Aorta (tissue), 5 donors: ENCODE measurements at regions not wholly inside any gene's neighbourhood (a gene's known extent, or its start where the extent isn't known, plus 50 kb on each side); places are given as distances from the start of the nearest gene placed in this dataset.
"Not testable (repeated sequence)": the region's sequence is repeated elsewhere in the genome, so short reads cannot be mapped to it uniquely, and the experiment has no call there.

Source experiments
- ATAC-seq: fragments of 200-7000 bp; cut with Tn5 transposase; one replicate; pipeline ENCODE4 v1.9.1; 2022; ENCODE audit warnings: moderate library complexity; ENCODE audit not compliant: low FRiP score
- DNase-seq, 2 donors: peaks; one replicate each; pipeline ENCODE4 v3.0.0-alpha.2; 2020
- H3K27ac ChIP-seq, 2 donors: one replicate each; pipeline ENCODE4 v1.5.1; 2013; ENCODE audit warnings: low read length in 2 of 2, mild to moderate bottlenecking in 2 of 2, moderate library complexity in 2 of 2, control low read depth in 1 of 2, inconsistent platforms in 1 of 2, low read depth in 1 of 2
- H3K27me3 ChIP-seq, 2 donors: one replicate each; pipeline ENCODE4 v1.6.1; 2013; ENCODE audit warnings: control low read depth in 1 of 2, low read length in 1 of 2, mild to moderate bottlenecking in 1 of 2, moderate library complexity in 1 of 2; ENCODE audit not compliant: insufficient read depth in 2 of 2, control insufficient read depth in 1 of 2
- H3K36me3 ChIP-seq, 2 donors: one replicate each; pipeline ENCODE4 v1.6.1; 2013; ENCODE audit warnings: control low read depth in 1 of 2, low read length in 1 of 2, mild to moderate bottlenecking in 1 of 2; ENCODE audit not compliant: insufficient read depth in 2 of 2, control insufficient read depth in 1 of 2
- H3K4me1 ChIP-seq, 2 donors: one replicate each; pipeline ENCODE4 v1.6.1; 2013; ENCODE audit warnings: low read length in 2 of 2, control low read depth in 1 of 2, mild to moderate bottlenecking in 1 of 2, moderate library complexity in 1 of 2; ENCODE audit not compliant: insufficient read depth in 2 of 2, control insufficient read depth in 1 of 2
- H3K4me3 ChIP-seq, 2 donors: one replicate each; pipeline ENCODE4 v1.5.1; 2013; ENCODE audit warnings: low read length in 2 of 2, control low read depth in 1 of 2, mild to moderate bottlenecking in 1 of 2
- H3K9me3 ChIP-seq: one replicate; pipeline ENCODE4 v1.6.1; 2013; ENCODE audit warnings: mild to moderate bottlenecking, low read length; ENCODE audit not compliant: control insufficient read depth
- WGBS, 2 donors: extraction: QIAGEN DNeasy Blood & Tissue Kit; methylation state at CpG; one replicate each; pipeline ENCODE4 v1.1.7; 2013; 5-methylcytosine and 5-hydroxymethylcytosine counted together
- intact Hi-C, 2 donors: fragments of 100-400 bp; cut with DNase I; formaldehyde crosslinking; loops; one replicate each; pipeline versions ENCODE4 v1.14.2 to v1.15.0; 2022
- donor health status: healthy with polysubstance abuse.
- donor health status: Bipolar disorder and iron deficiency.
- donor health status: DM: no; HTN: no; CAD: no.
- donor health status: DM: no; HTN: no; CAD: no.
- donor health status: DM: yes; HTN: yes; CAD: no.

- H3K27me3 ChIP-seq: no peaks in the 10 kb centered on the region
- no peaks in the 10 kb centered on the region for H3K9me3 ChIP-seq
- DNase-seq (no peak), ATAC-seq (no peak)
- no peaks in the 10 kb centered on the region for H3K36me3 ChIP-seq
- intact Hi-C loops: no loop called here
- no peaks in the 10 kb centered on the region for H3K4me1 ChIP-seq
- H3K4me3 ChIP-seq: no peak overlapping the region
- no peak overlapping the region for H3K27ac ChIP-seq
- WGBS, 2 donors: 27 to 39% methylated on average over 2 of the region's 2 CpGs
These were observed 614.4 kb upstream of the NR3C2 start for GRCh38 chr4:149056615-149057014.

GRCh38 chr4:149055624-149056023 is 613.4 kb upstream of the NR3C2 start:
- DNase-seq: no peak
- H3K4me3 ChIP-seq: no peak overlapping the region
- no peaks in the 10 kb centered on the region for H3K27me3 ChIP-seq
- H3K27ac ChIP-seq: no peak overlapping the region
- H3K9me3 ChIP-seq: no peaks in the 10 kb centered on the region
- no peak for ATAC-seq
- intact Hi-C loops: no loop called here
- WGBS, 2 donors: 45 to 49% methylated on average over 1 of the region's 1 CpG
- H3K36me3 ChIP-seq: no peaks in the 10 kb centered on the region
- H3K4me1 ChIP-seq: no peaks in the 10 kb centered on the region

GRCh38 chr4:149050840-149051239 is 608.6 kb upstream of the NR3C2 start:
- H3K27me3 ChIP-seq: no peaks in the 10 kb centered on the region
- no peak overlapping the region for H3K27ac ChIP-seq
- no peaks in the 10 kb centered on the region for H3K4me1 ChIP-seq
- WGBS, 2 donors: 87 to 88% methylated on average over 5 of the region's 5 CpGs
- intact Hi-C loops: no loop called here
- H3K4me3 ChIP-seq: no peak overlapping the region
- no peaks in the 10 kb centered on the region for H3K36me3 ChIP-seq
- no peak for DNase-seq
- ATAC-seq: no peak
- no peaks in the 10 kb centered on the region for H3K9me3 ChIP-seq

GRCh38 chr4:149048451-149049143 is 606.4 kb upstream of the NR3C2 start:
- Histone ChIP-seq H3K4me3 (no peak overlapping the region), H3K27me3 (no peaks in the 10 kb centered on the region), H3K27ac (no peak overlapping the region), H3K36me3 (no peaks in the 10 kb centered on the region), H3K9me3 (peaks cover 6% of the 10 kb centered on the region), H3K4me1 (no peaks in the 10 kb centered on the region)
- intact Hi-C loops: no loop called here
- ATAC-seq: no peak
- DNase-seq: no peak
- 93% methylated on average over 3 of the region's 3 CpGs for WGBS, 2 donors

GRCh38 chr4:149047368-149047767 is 605.2 kb upstream of the NR3C2 start:
- Histone ChIP-seq H3K36me3 (no peaks in the 10 kb centered on the region), H3K4me1 (no peaks in the 10 kb centered on the region), H3K4me3 (no peak overlapping the region), H3K9me3 (peaks cover 6% of the 10 kb centered on the region), H3K27ac (no peak overlapping the region), H3K27me3 (no peaks in the 10 kb centered on the region)
- ATAC-seq (no peak), DNase-seq (no peak)
- intact Hi-C loops: no loop called here
- 92 to 96% methylated on average over 2 of the region's 2 CpGs for WGBS, 2 donors

- intact Hi-C loops: no loop called here
- no peaks in the 10 kb centered on the region for H3K27me3 ChIP-seq
- no peak for DNase-seq
- no peaks in the 10 kb centered on the region for H3K36me3 ChIP-seq
- no peak for ATAC-seq
- H3K27ac ChIP-seq: no peak overlapping the region
- 65 to 83% methylated on average over 3 of the region's 3 CpGs for WGBS, 2 donors
- no peaks in the 10 kb centered on the region for H3K4me1 ChIP-seq
- H3K9me3 ChIP-seq: peaks cover 6% of the 10 kb centered on the region
- H3K4me3 ChIP-seq: no peak overlapping the region
These were observed 603.5 kb upstream of the NR3C2 start for GRCh38 chr4:149045731-149046130.

- H3K27ac ChIP-seq, intact Hi-C loops, ATAC-seq, H3K9me3 ChIP-seq, H3K36me3 ChIP-seq, DNase-seq, H3K27me3 ChIP-seq, H3K4me3 ChIP-seq, H3K4me1 ChIP-seq: not testable (repeated sequence)
- whole genome bisulfite sequencing, 2 donors: 93 to 95% methylated on average over 2 of the region's 2 CpGs
These were observed 597.6 kb upstream of the NR3C2 start for GRCh38 chr4:149039786-149040185.

- no peaks in the 10 kb centered on the region for H3K4me1 ChIP-seq
- no peak for DNase-seq
- no peaks in the 10 kb centered on the region for H3K36me3 ChIP-seq
- H3K9me3 ChIP-seq: no peaks in the 10 kb centered on the region
- intact Hi-C loops: no loop called here
- H3K27ac ChIP-seq: no peak overlapping the region
- no peak for ATAC-seq
- H3K27me3 ChIP-seq: no peaks in the 10 kb centered on the region
- no peak overlapping the region for H3K4me3 ChIP-seq
These were observed 589.2 kb upstream of the NR3C2 start for GRCh38 chr4:149031399-149031798.

- Histone ChIP-seq H3K4me1 (no peaks in the 10 kb centered on the region), H3K36me3 (no peaks in the 10 kb centered on the region), H3K9me3 (no peaks in the 10 kb centered on the region), H3K27me3 (no peaks in the 10 kb centered on the region), H3K27ac (no peak overlapping the region), H3K4me3 (no peak overlapping the region)
- ATAC-seq: no peak
- DNase-seq: no peak
- intact Hi-C loops: no loop called here
- WGBS, 2 donors: 89 to 90% methylated on average over 4 of the region's 4 CpGs
These were observed 586.9 kb upstream of the NR3C2 start for GRCh38 chr4:149029056-149029651.
